HG03439 (cell line): ENCODE measurements at regions not wholly inside any gene's neighbourhood (a gene's known extent, or its start where the extent isn't known, plus 50 kb on each side); places are given as distances from the start of the nearest gene placed in this dataset.
A peak's percentile ranks its signal among the peaks of the same experiment; 100 is the strongest.

ENCODE experiments used
- ATAC-seq: cut with Tn5 transposase; IDR thresholded peaks from one replicate; pipeline ENCODE4 v1.9.1; 2021; ENCODE audit warnings: mild to moderate bottlenecking, moderate library complexity; ENCODE audit not compliant: unreplicated experiment

GRCh38 chr1:208628022-208628914 is 384.1 kb upstream of the PLXNA2 start:
- no peak for ATAC-seq

- ATAC-seq = no peak
These were observed 386.9 kb upstream of the PLXNA2 start for GRCh38 chr1:208631092-208631491.

- no peak for ATAC-seq
These were observed 387.3 kb upstream of the PLXNA2 start for GRCh38 chr1:208631506-208631905.

- no peak for ATAC-seq
These were observed 390.4 kb upstream of the PLXNA2 start for GRCh38 chr1:208634346-208635140.

GRCh38 chr1:208637181-208637580 is 393.0 kb upstream of the PLXNA2 start:
- ATAC-seq = no peak

GRCh38 chr1:208639382-208639781 is 395.2 kb upstream of the PLXNA2 start:
- no peak for ATAC-seq

GRCh38 chr1:208640295-208640694 is 396.1 kb upstream of the PLXNA2 start:
- no peak for ATAC-seq

- no peak for ATAC-seq
These were observed 397.5 kb upstream of the PLXNA2 start for GRCh38 chr1:208641579-208642280.

- no peak for ATAC-seq
These were observed 398.9 kb upstream of the PLXNA2 start for GRCh38 chr1:208643005-208643597.

- no peak for ATAC-seq
These were observed 400.4 kb upstream of the PLXNA2 start for GRCh38 chr1:208644401-208645160.

- ATAC-seq = no peak
These were observed 402.2 kb upstream of the PLXNA2 start for GRCh38 chr1:208646431-208646830.

GRCh38 chr1:208648146-208648545 is 404.0 kb upstream of the PLXNA2 start:
- no peak for ATAC-seq

GRCh38 chr1:208652296-208653160 is 408.3 kb upstream of the PLXNA2 start:
- ATAC-seq = peak; percentile 85

- no peak for ATAC-seq
These were observed 409.2 kb upstream of the PLXNA2 start for GRCh38 chr1:208653426-208653825.

- no peak for ATAC-seq
These were observed 410.1 kb upstream of the PLXNA2 start for GRCh38 chr1:208654241-208654640.

- no peak for ATAC-seq
These were observed 421.8 kb upstream of the PLXNA2 start for GRCh38 chr1:208665936-208666335.

GRCh38 chr1:208668991-208669390 is 424.8 kb upstream of the PLXNA2 start:
- ATAC-seq = no peak

GRCh38 chr1:208670778-208671177 is 426.6 kb upstream of the PLXNA2 start:
- no peak for ATAC-seq
